Caco-2 (cell line): ENCODE measurements at regions not wholly inside any gene's neighbourhood (a gene's known extent, or its start where the extent isn't known, plus 50 kb on each side); places are given as distances from the start of the nearest gene placed in this dataset.

Experiments
- BruUV-seq: library from RNA; stranded (reverse); fragments of 400-500 nt; replicated peaks from 2 replicates; lab custom pipeline; 2021; lab: Mats Ljungman, UMichigan
- CTCF ChIA-PET: fragments of 300-600 bp; sonication (Branson Sonifier 250); formaldehyde crosslinking; loops from one replicate; lab custom pipeline; 2022; ENCODE audit warnings: antibody characterized with exemption; lab: Charles Lee
- POLR2A ChIA-PET: fragments of 300-600 bp; sonication (Branson Sonifier 250); formaldehyde crosslinking; loops from one replicate; lab custom pipeline; 2022; ENCODE audit warnings: antibody characterized with exemption; lab: Charles Lee
- DNase-seq, 2 experiments: peaks; one replicate each; pipeline versions ENCODE4 v3.0.0 to v3.0.0-alpha.2; 2020 to 2022
- H3K27me3 ChIP-seq: replicated peaks from 2 replicates; pipeline ENCODE4 v1.6.0; 2011; ENCODE audit warnings: low read length; ENCODE audit not compliant: control insufficient read depth, insufficient read depth
- H3K36me3 ChIP-seq: 2 replicates; pipeline ENCODE4 v1.5.1; 2011; ENCODE audit warnings: low read length; ENCODE audit not compliant: control insufficient read depth, insufficient read depth
- H3K4me1 ChIP-seq: fragments of 250-450 bp; sonication (Bioruptor Pico); 2 replicates; pipeline ENCODE4 v1.5.1; 2020; ENCODE audit warnings: mild to moderate bottlenecking
- H3K4me3 ChIP-seq: 2 replicates; pipeline ENCODE4 v1.5.1; 2011; ENCODE audit warnings: low read depth, mild to moderate bottlenecking, control low read depth, low read length
- H3K9me3 ChIP-seq: fragments of 250-450 bp; sonication (Bioruptor Pico); 2 replicates; pipeline ENCODE4 v1.5.1; 2020; ENCODE audit warnings: mild to moderate bottlenecking, moderate library complexity
- H3K27ac Mint-ChIP-seq: one replicate; pipeline ENCODE4 v1.8.0; 2022; ENCODE audit warnings: mixed read lengths; ENCODE audit not compliant: unreplicated experiment
- H3K27me3 Mint-ChIP-seq: one replicate; pipeline ENCODE4 v1.8.0; 2022; ENCODE audit warnings: mixed read lengths; ENCODE audit not compliant: insufficient read depth, unreplicated experiment
- H3K36me3 Mint-ChIP-seq: one replicate; pipeline ENCODE4 v1.8.0; 2022; ENCODE audit warnings: mild to moderate bottlenecking, mixed read lengths; ENCODE audit not compliant: insufficient read depth, unreplicated experiment
- H3K4me1 Mint-ChIP-seq: one replicate; pipeline ENCODE4 v1.8.0; 2022; ENCODE audit warnings: low read depth, mixed read lengths; ENCODE audit not compliant: unreplicated experiment
- H3K4me3 Mint-ChIP-seq: one replicate; pipeline ENCODE4 v1.8.0; 2022; ENCODE audit warnings: mild to moderate bottlenecking, moderate library complexity, mixed read lengths; ENCODE audit not compliant: unreplicated experiment
- H3K9me3 Mint-ChIP-seq: one replicate; pipeline ENCODE4 v1.8.0; 2022; ENCODE audit warnings: mixed read lengths; ENCODE audit not compliant: unreplicated experiment
- CTCF ChIP-seq, 2 experiments: fragments of 200-600 bp in 1 of 2; IDR thresholded peaks; 1 replicate in 1 of 2; 2 replicates in 1 of 2; pipeline versions ENCODE4 v1.5.1 to v1.8.0; 2011 to 2022; ENCODE audit warnings: antibody characterized with exemption in 1 of 2, control low read depth in 1 of 2, inconsistent platforms in 1 of 2, low read depth in 1 of 2, low read length in 1 of 2, mild to moderate bottlenecking in 1 of 2, moderate library complexity in 1 of 2; ENCODE audit not compliant: insufficient read depth in 1 of 2, severe bottlenecking in 1 of 2, unreplicated experiment in 1 of 2
- intact Hi-C: fragments of 100-400 bp; cut with micrococcal nuclease; formaldehyde crosslinking; loops from one replicate; pipeline ENCODE4 v1.10.0; 2022; ENCODE audit not compliant: unreplicated experiment

- ChIA-PET CTCF (no interaction called here), POLR2A (no interaction called here)
- no TSS peak for BruUV-seq
- Mint-ChIP-seq H3K4me3 (no peak overlapping the region), H3K9me3 (no peaks in the 10 kb centered on the region), H3K4me1 (no peaks in the 10 kb centered on the region), H3K27me3 (no peaks in the 10 kb centered on the region), H3K36me3 (no peaks in the 10 kb centered on the region), H3K27ac (no peak overlapping the region)
- no peaks in the 10 kb centered on the region for H3K4me1 ChIP-seq
- no peak overlapping the region for H3K4me3 ChIP-seq
- intact Hi-C loops, result no loop called here
- H3K9me3 ChIP-seq, result no peaks in the 10 kb centered on the region
- no peak for TF ChIP-seq CTCF (IDR thresholded peaks at IDR 0.05; ENCODE audit: insufficient read depth in 1 of 2, low read depth in 1 of 2, low read length in 1 of 2, severe bottlenecking in 1 of 2, unreplicated experiment in 1 of 2)
- no peaks in the 10 kb centered on the region for H3K36me3 ChIP-seq
- no peak for DNase-seq
- no peaks in the 10 kb centered on the region for H3K27me3 ChIP-seq
These were observed 300.0 kb upstream of the HDAC4 start for GRCh38 chr2:239700686-239701345.

DNA sequence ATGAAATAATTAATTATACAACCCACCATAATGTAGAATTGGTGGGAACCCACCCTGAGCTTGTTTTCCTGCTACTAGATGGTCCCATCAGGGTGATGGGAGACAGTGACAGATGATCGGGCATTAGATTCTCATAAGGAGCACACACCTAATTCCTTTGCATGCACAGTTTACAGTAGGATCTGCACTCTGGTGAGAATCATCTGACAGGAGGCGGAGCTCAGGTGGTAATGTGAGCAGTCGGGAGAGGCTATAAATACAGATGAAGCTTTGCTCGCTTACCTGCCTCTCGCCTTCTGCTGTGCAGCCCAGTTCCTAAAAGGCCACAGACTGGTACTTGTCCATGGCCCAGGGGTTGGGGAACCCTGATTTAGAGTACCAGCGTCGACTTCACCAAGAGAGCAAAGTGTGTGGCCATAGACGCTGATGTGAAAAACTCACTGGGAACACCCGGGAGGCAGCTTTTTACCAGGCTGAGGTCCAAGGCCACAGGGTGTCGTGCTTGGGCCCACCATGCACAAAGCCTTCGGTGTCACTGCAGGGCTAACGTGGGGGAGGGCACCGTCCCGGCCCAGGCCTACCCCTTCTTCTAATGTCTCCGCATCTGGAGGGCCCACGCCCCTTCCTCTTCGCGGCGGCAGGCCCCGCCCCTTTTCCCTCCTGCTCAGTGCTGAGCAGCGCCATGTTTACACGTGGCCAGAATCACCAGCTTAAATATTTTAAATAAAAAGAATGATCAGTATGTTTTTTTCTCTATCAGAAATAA is 296.8 kb upstream of the HDAC4 start:
- Histone ChIP-seq H3K9me3 (no peaks in the 10 kb centered on the region), H3K27me3 (no peaks in the 10 kb centered on the region), H3K4me3 (no peak overlapping the region), H3K36me3 (no peaks in the 10 kb centered on the region), H3K4me1 (no peaks in the 10 kb centered on the region)
- no peaks in the 10 kb centered on the region for H3K4me1 Mint-ChIP-seq
- H3K36me3 Mint-ChIP-seq, result no peaks in the 10 kb centered on the region
- intact Hi-C loops, result no loop called here
- H3K4me3 Mint-ChIP-seq, result no peak overlapping the region
- TF ChIP-seq CTCF (IDR thresholded peaks at IDR 0.05; ENCODE audit: insufficient read depth in 1 of 2, low read depth in 1 of 2, low read length in 1 of 2, severe bottlenecking in 1 of 2, unreplicated experiment in 1 of 2), result no peak
- H3K27me3 Mint-ChIP-seq, result no peaks in the 10 kb centered on the region
- POLR2A ChIA-PET, result no interaction called here
- no peak overlapping the region for H3K27ac Mint-ChIP-seq
- no TSS peak for BruUV-seq
- CTCF ChIA-PET, result no interaction called here
- no peaks in the 10 kb centered on the region for H3K9me3 Mint-ChIP-seq
- DNase-seq, result no peak

DNA sequence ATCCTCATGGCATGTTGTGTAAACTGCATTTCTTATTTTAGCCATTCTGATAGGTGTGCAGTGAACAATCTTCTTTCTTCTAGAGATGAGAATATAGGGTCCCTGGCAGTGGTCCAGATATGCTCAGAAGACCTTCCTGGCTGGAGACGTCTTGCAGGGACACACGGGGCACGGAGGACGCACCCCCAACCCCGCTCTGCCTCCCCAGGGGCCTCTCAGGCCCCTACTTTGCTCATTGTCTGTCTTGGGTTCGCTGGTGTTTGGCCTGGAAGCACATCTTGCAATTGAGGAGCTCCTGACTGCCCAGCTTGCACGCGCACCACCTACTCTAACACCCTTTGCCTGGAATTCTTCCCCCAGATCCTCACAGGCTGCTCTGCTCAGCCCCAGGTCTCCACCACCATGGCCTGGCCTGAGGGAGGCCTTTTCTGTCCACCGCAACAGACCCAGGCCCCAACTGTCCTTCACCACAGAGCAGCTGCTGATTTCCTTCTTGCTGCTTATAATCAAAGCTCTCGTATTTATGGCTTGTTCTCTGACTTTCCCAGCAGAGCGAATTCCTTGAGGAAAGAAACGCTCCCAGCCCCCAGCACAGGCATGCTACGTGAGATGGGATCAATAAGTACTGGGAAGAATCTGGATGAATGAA is 295.9 kb upstream of the HDAC4 start:
- H3K36me3 ChIP-seq, result no peaks in the 10 kb centered on the region
- BruUV-seq, result no TSS peak
- Mint-ChIP-seq H3K4me3 (no peak overlapping the region), H3K27ac (no peak overlapping the region), H3K4me1 (no peaks in the 10 kb centered on the region), H3K9me3 (no peaks in the 10 kb centered on the region), H3K27me3 (no peaks in the 10 kb centered on the region), H3K36me3 (no peaks in the 10 kb centered on the region)
- no peak for DNase-seq
- no peaks in the 10 kb centered on the region for H3K27me3 ChIP-seq
- ChIA-PET CTCF (no interaction called here), POLR2A (no interaction called here)
- H3K9me3 ChIP-seq, result no peaks in the 10 kb centered on the region
- intact Hi-C loops, result no loop called here
- H3K4me3 ChIP-seq, result no peak overlapping the region
- no peaks in the 10 kb centered on the region for H3K4me1 ChIP-seq
- TF ChIP-seq CTCF (IDR thresholded peaks at IDR 0.05; ENCODE audit: insufficient read depth in 1 of 2, low read depth in 1 of 2, low read length in 1 of 2, severe bottlenecking in 1 of 2, unreplicated experiment in 1 of 2), result no peak
